Omental fat pad (tissue), 3 donors: ENCODE measurements at regions not wholly inside any gene's neighbourhood (a gene's known extent, or its start where the extent isn't known, plus 50 kb on each side); places are given as distances from the start of the nearest gene placed in this dataset.

Experiments
- ATAC-seq: fragments of 150-250 bp; one replicate; pipeline ENCODE4 v1.9.1; 2016; ENCODE audit warnings: mild to moderate bottlenecking, moderate library complexity; ENCODE audit not compliant: low FRiP score
- DNase-seq: peaks from one replicate; pipeline ENCODE4 v3.0.0-alpha.2; 2019; ENCODE audit warnings: low spot score
- TF ChIP-seq, protein P1 (sequence below), 3 donors: fragments of 450-650 bp; IDR thresholded peaks; one replicate each; pipeline ENCODE4 v1.5.1; 2016 to 2017; ENCODE audit warnings: antibody characterized with exemption in 3 of 3, mild to moderate bottlenecking in 3 of 3, moderate library complexity in 2 of 3

DNA sequence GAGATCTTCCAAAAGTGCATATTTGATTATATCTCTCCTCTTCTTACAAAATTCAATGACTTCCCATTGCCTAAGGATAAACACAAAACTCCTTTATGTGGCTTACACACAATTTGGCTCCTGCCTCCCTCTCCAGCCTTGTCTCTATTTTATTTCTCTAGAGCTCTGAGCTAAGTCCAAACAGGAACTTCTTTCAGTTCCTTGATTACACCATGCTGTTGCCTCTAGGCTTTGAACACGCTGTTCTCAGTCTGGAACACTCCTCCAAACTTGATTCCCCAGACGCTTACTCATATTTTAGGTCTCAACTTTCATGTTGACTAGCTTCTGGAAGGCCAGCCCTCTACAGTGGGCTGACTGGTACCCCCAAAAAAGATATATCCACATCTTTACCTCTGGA is 258.5 kb downstream of the COG6 start:
- DNase-seq, result no peak
- ATAC-seq, result no peak
- TF ChIP-seq, protein P1, sequence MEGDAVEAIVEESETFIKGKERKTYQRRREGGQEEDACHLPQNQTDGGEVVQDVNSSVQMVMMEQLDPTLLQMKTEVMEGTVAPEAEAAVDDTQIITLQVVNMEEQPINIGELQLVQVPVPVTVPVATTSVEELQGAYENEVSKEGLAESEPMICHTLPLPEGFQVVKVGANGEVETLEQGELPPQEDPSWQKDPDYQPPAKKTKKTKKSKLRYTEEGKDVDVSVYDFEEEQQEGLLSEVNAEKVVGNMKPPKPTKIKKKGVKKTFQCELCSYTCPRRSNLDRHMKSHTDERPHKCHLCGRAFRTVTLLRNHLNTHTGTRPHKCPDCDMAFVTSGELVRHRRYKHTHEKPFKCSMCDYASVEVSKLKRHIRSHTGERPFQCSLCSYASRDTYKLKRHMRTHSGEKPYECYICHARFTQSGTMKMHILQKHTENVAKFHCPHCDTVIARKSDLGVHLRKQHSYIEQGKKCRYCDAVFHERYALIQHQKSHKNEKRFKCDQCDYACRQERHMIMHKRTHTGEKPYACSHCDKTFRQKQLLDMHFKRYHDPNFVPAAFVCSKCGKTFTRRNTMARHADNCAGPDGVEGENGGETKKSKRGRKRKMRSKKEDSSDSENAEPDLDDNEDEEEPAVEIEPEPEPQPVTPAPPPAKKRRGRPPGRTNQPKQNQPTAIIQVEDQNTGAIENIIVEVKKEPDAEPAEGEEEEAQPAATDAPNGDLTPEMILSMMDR (IDR thresholded peaks at IDR 0.05), result no peak

DNA sequence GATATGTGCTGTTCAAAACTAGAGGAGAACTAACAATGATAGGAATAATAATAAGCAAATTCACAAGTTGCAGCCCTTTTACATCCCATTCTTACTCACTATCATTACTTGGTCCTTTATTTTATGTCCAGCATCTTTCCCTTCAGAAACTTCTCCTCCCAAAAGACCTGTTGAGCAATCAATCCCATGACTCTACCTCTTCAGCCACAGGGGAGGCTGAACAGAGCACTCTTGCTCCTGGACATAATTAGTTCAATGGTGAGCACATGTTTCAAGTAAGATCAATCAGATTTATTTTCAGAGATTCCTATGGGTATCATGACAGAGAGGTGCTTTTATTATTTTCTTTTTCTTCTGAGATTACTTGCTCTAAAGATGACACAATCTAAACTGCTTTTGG is 260.0 kb downstream of the COG6 start:
- DNase-seq, result no peak
- ATAC-seq, result no peak
- TF ChIP-seq, protein P1 (IDR thresholded peaks at IDR 0.05), result no peak

DNA sequence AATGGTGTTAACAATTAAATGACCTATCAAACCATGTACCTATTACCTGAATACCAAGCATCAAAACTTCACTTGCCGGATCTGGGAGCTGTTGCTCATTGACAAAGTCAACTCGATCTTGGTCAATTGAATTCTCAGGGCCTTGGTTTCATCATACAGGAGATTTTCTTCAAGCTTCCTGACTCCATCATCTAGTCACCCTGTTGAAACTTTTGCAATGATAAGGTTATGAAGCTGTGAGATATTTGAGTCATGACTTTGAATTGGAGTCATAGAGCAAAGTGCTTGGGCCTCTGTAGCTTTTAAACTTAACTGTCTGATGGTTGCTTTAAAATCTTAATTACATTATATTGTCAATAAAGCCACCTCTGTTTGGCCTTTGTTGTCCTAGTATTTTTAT is 260.9 kb downstream of the COG6 start:
- no peak for DNase-seq
- no peak for ATAC-seq
- TF ChIP-seq, protein P1 (IDR thresholded peaks at IDR 0.05), result no peak

DNA sequence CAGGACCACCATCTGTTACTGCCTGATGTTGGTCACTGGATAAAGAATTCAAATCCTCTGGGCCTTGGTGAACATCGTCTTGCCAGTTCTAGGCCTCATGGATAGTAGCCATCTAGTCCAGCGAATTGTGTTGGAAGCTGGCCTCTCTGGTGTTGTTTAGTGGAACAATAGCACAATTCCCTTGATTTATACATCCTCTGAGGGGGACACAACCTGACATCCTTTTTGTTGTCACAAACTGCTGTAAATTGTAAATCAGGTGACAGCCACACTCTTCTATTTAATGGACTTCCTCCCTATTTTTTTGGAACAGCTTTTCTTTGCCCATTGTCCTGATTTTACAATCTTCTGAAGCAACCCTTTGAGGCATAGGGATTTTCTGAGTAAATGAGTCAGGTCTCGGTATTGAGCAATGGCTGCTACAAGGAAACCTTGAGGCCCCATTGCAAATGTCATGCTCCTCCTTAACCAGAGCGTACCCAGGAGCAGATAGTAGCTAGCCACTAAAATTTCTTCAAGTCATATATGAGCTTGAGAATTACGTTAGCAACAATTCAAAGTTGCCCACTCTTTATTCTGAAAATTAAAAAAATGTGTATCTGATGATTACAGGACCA is 263.3 kb downstream of the COG6 start:
- DNase-seq (no peak), ATAC-seq (no peak)
- TF ChIP-seq, protein P1 (IDR thresholded peaks at IDR 0.05), result no peak

DNA sequence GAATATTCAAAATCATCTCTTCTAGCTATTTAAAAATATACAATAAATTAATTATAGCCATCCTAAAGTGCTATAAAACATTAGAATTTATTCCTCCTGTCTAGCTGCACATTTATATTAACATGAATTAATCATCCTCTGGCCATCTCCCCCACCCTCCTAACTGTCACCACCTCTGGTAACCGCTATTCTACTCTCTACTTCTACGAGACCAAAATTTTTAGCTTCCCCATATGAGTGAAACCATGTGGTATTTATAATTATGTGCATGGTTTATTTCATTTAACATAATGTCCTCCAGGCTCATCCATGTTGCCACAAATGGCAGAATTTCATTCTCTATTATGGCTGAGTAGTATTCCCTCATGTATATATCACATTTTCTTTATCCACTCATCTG is 265.2 kb downstream of the COG6 start:
- DNase-seq (no peak), ATAC-seq (no peak)
- TF ChIP-seq, protein P1 (IDR thresholded peaks at IDR 0.05), result no peak

DNA sequence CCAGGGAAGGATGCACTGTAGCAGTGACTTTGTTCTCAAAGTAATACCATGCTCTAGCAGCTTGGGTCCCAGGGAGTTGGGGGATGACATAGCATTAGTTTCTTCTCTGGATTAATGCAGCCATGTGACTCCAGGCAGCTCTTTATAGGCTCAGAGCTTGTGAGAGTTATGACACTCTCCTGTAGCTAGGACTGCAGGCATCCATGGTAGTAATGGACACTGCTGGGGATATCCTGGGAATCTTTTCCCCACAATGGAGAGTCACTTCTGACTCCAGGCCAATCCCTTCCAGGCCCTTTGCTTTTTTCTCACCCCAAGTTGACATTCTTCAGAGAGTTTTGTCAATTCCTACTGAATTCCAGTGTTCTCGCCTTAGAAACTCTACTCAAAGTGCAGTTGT is 270.9 kb downstream of the COG6 start:
- ATAC-seq, result no peak
- TF ChIP-seq, protein P1 (IDR thresholded peaks at IDR 0.05), result no peak
- DNase-seq, result no peak

DNA sequence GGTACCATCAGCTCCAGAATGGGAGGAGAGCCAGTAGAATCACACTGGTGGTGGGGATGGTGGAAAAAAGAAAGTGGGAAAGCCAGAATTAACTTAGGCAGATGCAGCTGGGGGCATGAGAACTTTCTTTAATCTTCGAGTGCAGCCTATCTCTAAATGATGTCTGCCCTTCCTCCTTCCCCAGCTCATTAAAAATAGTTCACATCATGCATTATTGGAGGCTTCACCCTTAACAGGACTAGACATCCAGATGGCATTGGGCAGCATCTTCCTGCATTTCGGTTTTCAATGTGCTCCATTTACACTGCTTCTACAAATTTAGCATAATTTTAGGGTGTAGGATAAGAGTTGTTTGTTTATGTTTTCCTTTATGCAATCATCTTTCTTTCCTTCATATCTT is 272.8 kb downstream of the COG6 start:
- no peak for ATAC-seq
- TF ChIP-seq, protein P1 (IDR thresholded peaks at IDR 0.05), result no peak
- DNase-seq, result no peak
